GM19397 (cell line): ENCODE measurements at regions not wholly inside any gene's neighbourhood (a gene's known extent, or its start where the extent isn't known, plus 50 kb on each side); places are given as distances from the start of the nearest gene placed in this dataset.
"Not testable (repeated sequence)": the region's sequence is repeated elsewhere in the genome, so short reads cannot be mapped to it uniquely, and the experiment has no call there.

Experiments
- ATAC-seq: cut with Tn5 transposase; IDR thresholded peaks from one replicate; pipeline ENCODE4 v1.9.1; 2021; ENCODE audit warnings: mild to moderate bottlenecking, moderate library complexity; ENCODE audit not compliant: unreplicated experiment

- no peak for ATAC-seq
Observed at GRCh38 chrX:14352511-14352910, 176.8 kb upstream of the GLRA2 start.

DNA sequence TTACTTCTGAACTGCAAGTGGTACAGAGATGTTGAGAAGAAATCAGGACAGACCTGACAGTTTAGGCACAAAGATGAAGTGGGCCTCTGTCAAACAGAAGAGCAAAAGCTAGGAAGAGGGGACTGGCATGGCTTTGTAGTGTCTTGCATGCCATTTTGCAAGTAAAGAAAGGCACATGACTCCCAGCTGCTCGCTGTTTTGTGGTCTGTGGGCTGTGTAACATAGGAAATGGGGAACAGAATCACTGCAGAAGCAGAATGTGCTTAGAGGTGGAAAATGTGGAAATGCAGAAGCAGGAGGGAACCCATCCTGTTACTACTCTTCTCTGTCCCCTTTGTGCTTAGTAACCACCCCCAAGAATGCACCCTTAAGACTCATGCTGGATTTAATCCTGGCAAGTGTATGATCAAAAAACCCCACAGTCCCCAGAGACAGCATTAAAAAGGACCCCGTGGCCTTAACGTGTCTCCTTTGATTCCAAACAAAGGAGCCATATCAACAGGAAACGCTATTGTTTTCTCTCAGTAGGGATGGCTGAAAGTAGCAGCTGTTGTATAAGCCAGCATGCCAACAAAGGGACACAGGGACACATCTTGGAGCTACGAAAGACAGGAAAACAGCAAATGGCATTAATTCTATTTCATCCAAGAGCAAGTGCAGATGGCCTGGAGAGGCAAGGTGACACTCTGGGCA lies 177.6 kb upstream of the GLRA2 start:
- no peak for ATAC-seq

DNA sequence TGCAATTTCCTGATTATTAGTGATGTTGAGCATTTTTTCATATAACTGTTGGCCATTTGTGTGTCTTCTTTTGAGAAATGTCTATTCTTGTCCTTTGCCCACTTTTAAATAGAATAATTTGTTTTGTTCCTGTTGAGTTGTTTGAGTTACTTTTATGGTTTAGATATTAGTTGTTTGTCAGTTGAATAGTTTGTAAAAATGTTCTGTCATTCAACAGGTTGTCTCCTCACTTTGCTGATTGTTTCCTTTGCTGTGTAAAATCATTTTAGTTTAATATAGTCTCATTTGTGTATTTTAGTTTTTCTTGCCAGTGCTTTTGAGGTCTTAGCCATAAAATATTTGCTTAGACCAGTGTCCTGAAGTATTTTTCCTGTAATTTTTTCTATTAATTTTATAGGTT lies 181.8 kb upstream of the GLRA2 start:
- ATAC-seq = no peak

DNA sequence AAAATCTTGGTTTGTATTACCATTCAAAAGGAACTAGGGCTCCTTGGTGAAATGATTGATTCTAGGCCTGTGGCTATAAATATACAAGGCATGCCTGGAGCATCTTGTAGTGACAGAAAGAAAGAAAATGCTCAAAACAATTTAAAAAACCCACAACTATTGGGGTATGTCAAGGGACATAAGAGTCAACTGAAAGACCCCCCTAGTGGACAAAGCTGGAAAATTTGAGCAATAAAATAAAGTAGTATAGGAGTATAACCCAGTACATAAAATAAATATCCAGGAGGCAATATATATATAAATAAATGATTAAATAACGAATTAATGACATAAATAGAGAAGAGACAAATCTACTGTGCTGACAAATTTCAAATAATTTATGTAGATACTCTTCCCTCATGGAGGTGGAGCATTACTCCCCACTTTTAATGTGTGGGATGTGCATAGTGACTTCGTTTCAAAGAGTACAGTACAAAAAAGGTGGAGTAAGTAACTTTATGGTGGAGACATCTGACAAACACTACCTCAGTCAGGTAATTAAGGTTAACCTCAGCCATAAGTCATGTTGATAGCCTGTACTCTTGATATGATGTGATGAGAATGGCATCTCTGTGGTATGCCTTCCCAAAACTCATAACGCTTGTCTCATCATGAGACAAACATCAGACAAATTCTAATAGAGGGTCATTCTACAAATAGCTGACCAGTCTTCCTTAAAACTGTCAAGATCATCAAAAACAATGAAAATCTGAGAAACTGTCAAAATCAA lies 185.0 kb upstream of the GLRA2 start:
- ATAC-seq = no peak

GRCh38 chrX:14309431-14309830 lies 219.9 kb upstream of the GLRA2 start:
- no peak for ATAC-seq

DNA sequence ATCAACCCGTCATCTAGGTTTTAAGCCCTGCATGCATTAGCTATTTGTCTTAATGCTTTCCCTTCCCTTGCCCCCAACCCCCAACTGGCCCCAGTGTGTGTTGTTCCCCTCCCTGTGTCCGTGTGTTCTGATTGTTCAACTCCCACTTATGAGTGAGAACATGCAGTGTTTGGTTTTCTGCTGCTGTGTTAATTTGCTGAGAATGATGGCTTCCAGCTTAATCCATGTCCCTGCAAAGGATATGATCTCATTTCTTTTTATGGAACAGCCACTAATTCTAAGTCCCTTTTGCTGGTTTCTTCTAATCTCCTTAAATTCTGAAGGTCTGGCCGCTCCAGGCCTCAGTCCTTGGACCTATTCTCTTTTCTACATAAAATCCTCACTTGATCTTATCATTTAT lies 220.4 kb upstream of the GLRA2 start:
- ATAC-seq = not testable (repeated sequence)

DNA sequence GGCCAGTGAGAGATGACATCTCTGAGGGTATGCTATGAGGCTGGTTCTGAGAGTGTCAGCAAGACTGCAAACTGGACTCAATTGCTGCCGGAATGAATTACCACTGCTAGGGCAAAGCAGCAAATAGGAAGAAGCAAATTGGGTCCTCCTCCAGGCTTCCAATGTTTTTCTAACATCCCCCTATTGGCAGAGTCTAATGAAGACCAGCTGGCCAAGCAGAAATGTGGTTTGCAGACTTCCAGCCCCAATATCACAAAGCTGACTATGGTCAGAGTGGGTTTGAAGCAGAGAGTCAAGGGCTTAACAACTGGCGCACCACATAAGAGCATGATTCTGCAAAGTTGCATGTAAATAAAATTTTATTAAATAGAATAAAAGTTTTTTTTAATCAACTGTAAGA lies 225.4 kb upstream of the GLRA2 start:
- ATAC-seq = no peak

DNA sequence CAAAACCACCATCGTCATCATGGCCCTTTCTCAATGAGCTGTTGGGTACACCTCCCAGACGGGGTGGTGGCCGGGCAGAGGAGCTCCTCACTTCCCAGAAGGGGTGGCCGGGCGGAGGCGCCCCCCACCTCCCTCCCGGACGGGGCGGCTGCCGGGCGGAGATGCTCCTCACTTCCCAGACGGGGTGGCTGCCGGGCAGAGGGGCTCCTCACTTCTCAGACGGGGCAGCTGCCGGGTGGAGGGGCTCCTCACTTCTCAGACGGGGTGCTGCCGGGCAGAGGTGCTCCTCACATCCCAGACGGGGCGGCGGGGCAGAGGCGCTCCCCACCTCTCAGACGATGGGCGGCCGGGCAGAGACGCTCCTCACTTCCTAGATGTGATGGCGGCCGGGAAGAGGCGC lies 226.8 kb upstream of the GLRA2 start:
- ATAC-seq = not testable (repeated sequence)

DNA sequence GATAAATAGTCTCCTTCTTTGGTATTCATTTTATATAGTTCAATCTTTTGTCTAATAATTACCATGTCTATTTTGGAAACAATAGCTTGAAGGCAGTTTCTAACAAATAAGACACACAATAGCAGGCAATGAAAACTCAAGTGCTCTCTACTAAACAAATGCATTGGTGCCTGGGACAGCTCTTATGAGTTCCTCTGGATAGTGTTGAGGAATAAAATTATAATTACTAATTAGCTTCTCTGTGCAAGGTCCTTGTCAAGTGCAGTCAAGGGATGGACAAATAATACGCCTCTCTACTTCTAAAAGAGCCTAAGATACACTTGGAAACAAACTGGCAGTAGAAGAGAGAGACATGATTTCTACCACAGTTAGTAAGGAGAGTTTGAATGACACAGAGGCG lies 229.0 kb upstream of the GLRA2 start:
- no peak for ATAC-seq

- ATAC-seq = no peak
Observed at GRCh38 chrX:14295426-14295825, 233.9 kb upstream of the GLRA2 start.

GRCh38 chrX:14291666-14292500 lies 237.5 kb upstream of the GLRA2 start:
- no peak for ATAC-seq

GRCh38 chrX:14290335-14290734 lies 239.0 kb upstream of the GLRA2 start:
- no peak for ATAC-seq

- no peak for ATAC-seq
Observed at GRCh38 chrX:14274691-14275090, 245.0 kb upstream of the GEMIN8 start.

DNA sequence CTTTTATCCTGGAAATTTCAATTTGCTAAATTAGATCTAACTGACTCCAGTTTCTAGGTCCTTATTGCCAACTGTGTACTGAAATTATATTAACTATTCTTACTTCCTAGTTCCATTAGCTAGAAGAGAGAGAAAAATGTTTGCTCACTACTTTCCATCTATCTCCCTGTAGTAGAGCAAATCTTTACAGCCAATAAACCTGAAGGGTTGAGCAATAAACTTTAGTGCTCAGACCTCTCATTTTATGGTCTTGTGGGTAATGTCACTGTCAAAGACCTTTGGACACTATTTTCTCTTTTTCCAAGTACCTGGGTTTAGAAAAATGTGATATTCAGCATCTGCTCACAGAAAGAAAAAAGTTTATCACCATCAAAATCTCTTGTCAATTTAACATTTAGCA lies 237.5 kb upstream of the GEMIN8 start:
- ATAC-seq = no peak

- ATAC-seq = no peak
Observed at GRCh38 chrX:14266705-14267104, 237.0 kb upstream of the GEMIN8 start.

- no peak for ATAC-seq
Observed at GRCh38 chrX:14243823-14244222, 214.1 kb upstream of the GEMIN8 start.

DNA sequence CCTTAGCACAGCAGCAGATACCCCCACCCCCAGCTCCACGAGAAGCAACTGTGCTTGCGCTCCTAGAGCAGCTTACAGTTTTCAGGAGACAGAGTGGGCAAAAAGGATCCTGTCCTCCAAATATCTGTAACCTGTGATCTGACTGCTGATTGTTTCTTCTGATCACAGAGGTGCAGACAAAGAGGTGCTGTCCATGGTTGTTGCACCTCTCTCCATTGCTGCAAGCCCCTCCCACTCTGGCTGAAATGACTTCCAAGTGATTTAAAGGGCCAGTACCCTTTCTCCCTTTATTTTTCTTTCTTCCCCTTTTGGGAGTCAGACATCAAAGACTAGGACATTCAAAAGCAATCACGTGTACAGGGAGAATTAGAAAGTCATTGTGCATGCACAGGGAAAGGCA lies 205.3 kb upstream of the GEMIN8 start:
- no peak for ATAC-seq

- no peak for ATAC-seq
Observed at GRCh38 chrX:14232688-14233087, 203.0 kb upstream of the GEMIN8 start.

GRCh38 chrX:14228611-14229010 lies 198.9 kb upstream of the GEMIN8 start:
- no peak for ATAC-seq

DNA sequence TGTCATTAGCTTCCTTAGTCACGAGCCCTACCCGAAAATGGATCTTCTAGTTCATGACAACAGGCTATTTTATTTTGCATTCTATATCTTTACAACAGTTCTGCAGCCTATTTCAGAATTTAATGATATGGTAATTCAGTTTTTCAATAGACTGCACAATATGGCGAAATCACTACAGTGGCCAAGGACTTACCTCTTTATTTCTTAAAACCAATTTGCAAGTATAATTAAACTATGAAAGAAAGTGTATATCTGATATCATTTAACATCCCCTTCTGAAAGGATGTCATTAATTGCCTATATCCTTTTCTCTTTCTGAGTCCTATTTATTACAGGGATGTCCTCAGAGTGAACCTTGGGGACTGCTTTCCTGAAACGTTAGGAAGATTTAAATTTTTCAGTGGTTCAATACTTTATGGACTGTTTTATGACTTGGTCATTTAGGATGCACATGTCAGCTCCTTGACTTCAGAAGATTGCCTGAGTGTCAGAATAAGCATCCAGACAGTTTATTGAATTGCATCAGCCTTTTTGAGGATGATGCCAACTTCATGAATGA lies 190.8 kb upstream of the GEMIN8 start:
- ATAC-seq = no peak

GRCh38 chrX:14209034-14209433 lies 179.3 kb upstream of the GEMIN8 start:
- ATAC-seq = no peak
